Neural cell (in vitro differentiated cells): ENCODE measurements at regions not wholly inside any gene's neighbourhood (a gene's known extent, or its start where the extent isn't known, plus 50 kb on each side); places are given as distances from the start of the nearest gene placed in this dataset.

Experiments used
- H2AFZ ChIP-seq: fragments of 200-600, 300-800 bp; sonication (generic), shearing (Covaris generic); 2 replicates; pipeline ENCODE4 v1.6.0; 2014; ENCODE audit warnings: low read depth, mild to moderate bottlenecking, antibody characterized with exemption, low read length, moderate library complexity
- H3F3A ChIP-seq: fragments of 200-600 bp; shearing (Covaris generic); 2 replicates; pipeline ENCODE4 v1.6.1; 2016; ENCODE audit warnings: mild to moderate bottlenecking, moderate library complexity, mixed read lengths, antibody characterized with exemption, low read length; ENCODE audit not compliant: insufficient read depth, poor library complexity, severe bottlenecking
- H3K27ac ChIP-seq: fragments of 200-600, 300-800 bp; sonication (generic), shearing (Covaris generic); 2 replicates; pipeline ENCODE4 v1.5.1; 2014; ENCODE audit warnings: mild to moderate bottlenecking, low read length, moderate library complexity
- H3K27me3 ChIP-seq: fragments of 300-800, 200-600 bp; sonication (generic), shearing (Covaris generic); 2 replicates; pipeline ENCODE4 v1.6.0; 2014; ENCODE audit warnings: mild to moderate bottlenecking, low read depth, low read length, moderate library complexity; ENCODE audit not compliant: insufficient read depth
- H3K36me3 ChIP-seq: fragments of 300-800, 200-600 bp; sonication (generic), shearing (Covaris generic); 2 replicates; pipeline ENCODE4 v1.5.1; 2014; ENCODE audit warnings: mild to moderate bottlenecking, antibody characterized with exemption, low read length, moderate library complexity; ENCODE audit not compliant: insufficient read depth
- H3K4me2 ChIP-seq: fragments of 300-800, 200-600 bp; sonication (generic), shearing (Covaris generic); 2 replicates; pipeline ENCODE4 v1.6.0; 2014; ENCODE audit warnings: mild to moderate bottlenecking, low read length
- H3K4me3 ChIP-seq: fragments of 300-800, 200-600 bp; sonication (generic), shearing (Covaris generic); 2 replicates; pipeline ENCODE4 v1.5.1; 2014; ENCODE audit warnings: mild to moderate bottlenecking, low read length, moderate library complexity
- H3K79me2 ChIP-seq: fragments of 200-600 bp; shearing (Covaris generic); replicated peaks from 2 replicates; pipeline ENCODE4 v1.6.0; 2014; ENCODE audit warnings: mild to moderate bottlenecking, low read length, moderate library complexity; ENCODE audit not compliant: insufficient read depth
- H3K9ac ChIP-seq: fragments of 300-800, 200-600 bp; sonication (generic), shearing (Covaris generic); 2 replicates; pipeline ENCODE4 v1.6.1; 2016; ENCODE audit warnings: mild to moderate bottlenecking, low read length, mixed read lengths
- H3K9me2 ChIP-seq: fragments of 200-600 bp; shearing (Covaris generic); 2 replicates; pipeline ENCODE4 v1.6.1; 2016; ENCODE audit warnings: mild to moderate bottlenecking, low read length, mixed read lengths; ENCODE audit not compliant: insufficient read depth
- H3K9me3 ChIP-seq: fragments of 200-600, 300-800 bp; sonication (generic), shearing (Covaris generic); 2 replicates; pipeline ENCODE4 v1.6.1; 2016; ENCODE audit warnings: mild to moderate bottlenecking, mixed run types, low read length, moderate library complexity, mixed read lengths
- H4K20me1 ChIP-seq: fragments of 200-600 bp; shearing (Covaris generic); 2 replicates; pipeline ENCODE4 v1.6.1; 2016; ENCODE audit warnings: mild to moderate bottlenecking, mixed run types; ENCODE audit not compliant: insufficient read depth
- EP300 ChIP-seq: fragments of 450-650 bp; conservative IDR thresholded peaks from 2 replicates; pipeline ENCODE4 v1.6.1; 2014; ENCODE audit warnings: antibody characterized with exemption, mild to moderate bottlenecking, moderate library complexity; ENCODE audit not compliant: poor library complexity, severe bottlenecking
- EZH2 ChIP-seq: fragments of 200-600, 300-800 bp; shearing (Covaris generic), sonication (generic); IDR thresholded peaks from 2 replicates; pipeline ENCODE4 v1.6.1; 2014; ENCODE audit warnings: antibody characterized with exemption, low read length, borderline replicate concordance, mild to moderate bottlenecking; ENCODE audit not compliant: insufficient read depth, poor library complexity, severe bottlenecking
- MXI1 ChIP-seq: fragments of 450-650 bp; conservative IDR thresholded peaks from 2 replicates; pipeline ENCODE4 v1.6.1; 2014; ENCODE audit warnings: antibody characterized with exemption, mild to moderate bottlenecking; ENCODE audit not compliant: poor library complexity, severe bottlenecking
- POLR2AphosphoS5 ChIP-seq: IDR thresholded peaks from 2 replicates; pipeline ENCODE4 v1.6.1; 2012
- RAD21 ChIP-seq: fragments of 450-650 bp; conservative IDR thresholded peaks from 2 replicates; pipeline ENCODE4 v1.6.1; 2014; ENCODE audit warnings: antibody characterized with exemption, mild to moderate bottlenecking, moderate library complexity
- SMC3 ChIP-seq: fragments of 450-650 bp; conservative IDR thresholded peaks from 2 replicates; pipeline ENCODE4 v1.6.1; 2014; ENCODE audit warnings: antibody characterized with exemption, mild to moderate bottlenecking, moderate library complexity; ENCODE audit not compliant: poor library complexity
- TAF1 ChIP-seq: IDR thresholded peaks from 2 replicates; pipeline ENCODE4 v1.6.1; 2012; ENCODE audit warnings: low read depth
- TF ChIP-seq, protein P1 (sequence below): fragments of 450-650 bp; IDR thresholded peaks from 2 replicates; pipeline ENCODE4 v1.5.1; 2014; ENCODE audit warnings: antibody characterized with exemption, mild to moderate bottlenecking, moderate library complexity; ENCODE audit not compliant: poor library complexity, severe bottlenecking
- TF ChIP-seq, protein P2 (sequence below): IDR thresholded peaks from 2 replicates; pipeline ENCODE4 v1.6.1; 2012; ENCODE audit warnings: borderline replicate concordance

DNA sequence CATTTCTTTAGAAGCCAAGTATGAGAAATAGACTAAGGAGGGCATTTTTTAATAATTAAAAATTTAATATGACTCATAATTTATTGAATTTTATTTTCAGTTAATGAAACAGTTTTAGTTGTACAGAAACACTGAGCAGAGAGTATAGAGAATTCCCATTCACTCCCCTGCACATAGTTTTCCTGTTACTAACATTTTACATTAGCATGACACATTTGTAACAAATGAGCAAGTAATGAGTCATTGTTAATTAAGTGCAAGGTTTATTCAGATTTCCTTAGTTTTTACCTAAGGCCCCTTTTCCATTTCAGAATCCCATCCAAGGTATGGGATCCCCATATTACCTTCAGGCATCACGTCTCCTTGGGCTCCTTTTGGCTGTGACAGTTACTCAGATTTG, 271.5 kb upstream of the FZD8 start:
- Histone ChIP-seq H3K27ac (no peak overlapping the region), H4K20me1 (no peaks in the 10 kb centered on the region), H3K4me2 (no peak overlapping the region), H3K79me2 (no peaks in the 10 kb centered on the region), H3F3A (no peaks in the 10 kb centered on the region), H2AFZ (no peak overlapping the region), H3K27me3 (no peaks in the 10 kb centered on the region), H3K36me3 (no peaks in the 10 kb centered on the region), H3K9me2 (no peaks in the 10 kb centered on the region), H3K9me3 (no peaks in the 10 kb centered on the region), H3K4me3 (no peak overlapping the region), H3K9ac (no peak overlapping the region)
- TF ChIP-seq TAF1 (no peak), EP300 (no peak), RAD21 (no peak), POLR2AphosphoS5 (no peak), EZH2 (no peak), MXI1 (no peak), SMC3 (no peak)
- TF ChIP-seq, protein P1, sequence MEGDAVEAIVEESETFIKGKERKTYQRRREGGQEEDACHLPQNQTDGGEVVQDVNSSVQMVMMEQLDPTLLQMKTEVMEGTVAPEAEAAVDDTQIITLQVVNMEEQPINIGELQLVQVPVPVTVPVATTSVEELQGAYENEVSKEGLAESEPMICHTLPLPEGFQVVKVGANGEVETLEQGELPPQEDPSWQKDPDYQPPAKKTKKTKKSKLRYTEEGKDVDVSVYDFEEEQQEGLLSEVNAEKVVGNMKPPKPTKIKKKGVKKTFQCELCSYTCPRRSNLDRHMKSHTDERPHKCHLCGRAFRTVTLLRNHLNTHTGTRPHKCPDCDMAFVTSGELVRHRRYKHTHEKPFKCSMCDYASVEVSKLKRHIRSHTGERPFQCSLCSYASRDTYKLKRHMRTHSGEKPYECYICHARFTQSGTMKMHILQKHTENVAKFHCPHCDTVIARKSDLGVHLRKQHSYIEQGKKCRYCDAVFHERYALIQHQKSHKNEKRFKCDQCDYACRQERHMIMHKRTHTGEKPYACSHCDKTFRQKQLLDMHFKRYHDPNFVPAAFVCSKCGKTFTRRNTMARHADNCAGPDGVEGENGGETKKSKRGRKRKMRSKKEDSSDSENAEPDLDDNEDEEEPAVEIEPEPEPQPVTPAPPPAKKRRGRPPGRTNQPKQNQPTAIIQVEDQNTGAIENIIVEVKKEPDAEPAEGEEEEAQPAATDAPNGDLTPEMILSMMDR = no peak
- TF ChIP-seq, protein P2, sequence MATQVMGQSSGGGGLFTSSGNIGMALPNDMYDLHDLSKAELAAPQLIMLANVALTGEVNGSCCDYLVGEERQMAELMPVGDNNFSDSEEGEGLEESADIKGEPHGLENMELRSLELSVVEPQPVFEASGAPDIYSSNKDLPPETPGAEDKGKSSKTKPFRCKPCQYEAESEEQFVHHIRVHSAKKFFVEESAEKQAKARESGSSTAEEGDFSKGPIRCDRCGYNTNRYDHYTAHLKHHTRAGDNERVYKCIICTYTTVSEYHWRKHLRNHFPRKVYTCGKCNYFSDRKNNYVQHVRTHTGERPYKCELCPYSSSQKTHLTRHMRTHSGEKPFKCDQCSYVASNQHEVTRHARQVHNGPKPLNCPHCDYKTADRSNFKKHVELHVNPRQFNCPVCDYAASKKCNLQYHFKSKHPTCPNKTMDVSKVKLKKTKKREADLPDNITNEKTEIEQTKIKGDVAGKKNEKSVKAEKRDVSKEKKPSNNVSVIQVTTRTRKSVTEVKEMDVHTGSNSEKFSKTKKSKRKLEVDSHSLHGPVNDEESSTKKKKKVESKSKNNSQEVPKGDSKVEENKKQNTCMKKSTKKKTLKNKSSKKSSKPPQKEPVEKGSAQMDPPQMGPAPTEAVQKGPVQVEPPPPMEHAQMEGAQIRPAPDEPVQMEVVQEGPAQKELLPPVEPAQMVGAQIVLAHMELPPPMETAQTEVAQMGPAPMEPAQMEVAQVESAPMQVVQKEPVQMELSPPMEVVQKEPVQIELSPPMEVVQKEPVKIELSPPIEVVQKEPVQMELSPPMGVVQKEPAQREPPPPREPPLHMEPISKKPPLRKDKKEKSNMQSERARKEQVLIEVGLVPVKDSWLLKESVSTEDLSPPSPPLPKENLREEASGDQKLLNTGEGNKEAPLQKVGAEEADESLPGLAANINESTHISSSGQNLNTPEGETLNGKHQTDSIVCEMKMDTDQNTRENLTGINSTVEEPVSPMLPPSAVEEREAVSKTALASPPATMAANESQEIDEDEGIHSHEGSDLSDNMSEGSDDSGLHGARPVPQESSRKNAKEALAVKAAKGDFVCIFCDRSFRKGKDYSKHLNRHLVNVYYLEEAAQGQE = no peak

GRCh38 chr10:35912615-35913569, 270.8 kb upstream of the FZD8 start:
- Histone ChIP-seq H3K9me3 (no peaks in the 10 kb centered on the region), H3K9ac (no peak overlapping the region), H3K9me2 (no peaks in the 10 kb centered on the region), H3K4me3 (no peak overlapping the region), H3K27me3 (no peaks in the 10 kb centered on the region), H2AFZ (no peak overlapping the region), H3K27ac (no peak overlapping the region), H3K36me3 (no peaks in the 10 kb centered on the region), H3K4me2 (no peak overlapping the region), H3F3A (no peaks in the 10 kb centered on the region), H3K79me2 (no peaks in the 10 kb centered on the region), H4K20me1 (no peaks in the 10 kb centered on the region)
- TF ChIP-seq MXI1 = no peak
- no peak for TF ChIP-seq POLR2AphosphoS5
- TF ChIP-seq, protein P1 = no peak
- TF ChIP-seq SMC3 = no peak
- no peak for TF ChIP-seq EP300
- TF ChIP-seq TAF1 = no peak
- no peak for TF ChIP-seq EZH2
- TF ChIP-seq, protein P2 = no peak
